GM13977 (cell line): ENCODE measurements at regions not wholly inside any gene's neighbourhood (a gene's known extent, or its start where the extent isn't known, plus 50 kb on each side); places are given as distances from the start of the nearest gene placed in this dataset.
A peak's percentile ranks its signal among the peaks of the same experiment; 100 is the strongest.

Source experiments
- DNase-seq: peaks from one replicate; pipeline ENCODE4 v3.0.0; 2012; ENCODE audit warnings: low spot score
- CTCF ChIP-seq: IDR thresholded peaks from 2 replicates; pipeline ENCODE4 v1.5.1; 2012; ENCODE audit warnings: mild to moderate bottlenecking, control low read depth; ENCODE audit not compliant: insufficient read depth; ENCODE audit errors: extremely low read depth, missing control alignments
- in situ Hi-C: fragments of 300-500 bp; cut with MboI; formaldehyde crosslinking; loops from one replicate; pipeline ENCODE4 v1.12.0; 2022; ENCODE audit warnings: low sequenced_read_pairs, low pct_unique_long_range_greater_than_20kb, mixed read lengths, inconsistent platforms; ENCODE audit not compliant: unreplicated experiment

- DNase-seq, result no peak
- TF ChIP-seq CTCF, result no peak
- in situ Hi-C loops, result no loop called here
Measured at GRCh38 chr9:89699646-89700045, 94.8 kb downstream of the GADD45G start.

DNA sequence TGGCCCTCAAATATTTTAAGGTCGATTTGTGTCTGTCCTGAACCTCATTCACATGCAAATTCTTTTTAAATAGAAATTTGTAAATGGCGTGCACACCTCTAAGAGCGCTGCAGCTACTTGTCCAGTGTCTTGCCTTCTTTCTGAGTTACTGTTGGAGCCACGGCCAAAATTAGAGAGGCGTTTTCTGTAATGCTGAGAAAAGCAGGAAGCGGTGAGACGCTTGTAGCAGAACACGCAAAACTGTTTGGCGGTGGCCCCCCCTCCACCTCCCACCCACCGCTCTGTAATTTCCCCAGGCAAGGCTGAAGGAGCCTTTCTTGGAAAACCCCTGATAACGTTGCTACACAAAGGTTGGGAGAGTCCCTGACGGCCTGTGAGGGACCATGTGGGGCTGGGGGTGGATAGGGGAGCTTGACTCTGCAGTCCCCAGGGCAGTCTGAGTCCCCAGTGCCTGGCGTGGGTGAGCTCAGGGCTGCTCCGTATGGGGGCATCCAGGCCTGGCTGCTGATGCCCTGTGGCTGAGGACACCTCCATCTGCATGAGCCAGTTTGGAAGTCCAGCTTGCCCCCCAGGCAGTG lies 96.5 kb downstream of the GADD45G start:
- in situ Hi-C loops, result no loop called here
- no peak for TF ChIP-seq CTCF
- peak; percentile 83 for DNase-seq

DNA sequence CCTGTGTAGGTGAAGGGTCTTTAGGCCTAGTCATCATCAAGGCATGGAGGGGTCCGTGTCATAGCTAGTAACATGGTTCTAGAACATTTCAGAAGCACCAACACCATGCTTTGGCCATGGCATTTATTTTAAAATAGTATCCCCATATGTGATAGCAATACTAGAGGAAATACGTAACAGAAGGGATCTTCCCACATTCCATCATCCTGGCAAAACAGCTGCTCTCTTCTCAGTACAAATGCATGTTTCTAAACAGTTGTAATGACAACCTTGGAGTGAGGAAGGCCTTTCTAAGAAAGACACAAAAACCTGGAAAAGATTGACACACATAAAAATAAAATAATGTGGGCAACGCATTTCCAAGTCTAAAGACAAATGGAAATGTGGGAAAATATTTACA lies 97.6 kb downstream of the GADD45G start:
- TF ChIP-seq CTCF, result no peak

GRCh38 chr9:89705651-89706050 lies 100.8 kb downstream of the GADD45G start:
- no peak for DNase-seq
- TF ChIP-seq CTCF, result no peak
- in situ Hi-C loops, result no loop called here

More for the DNA sequence above, 97.6 kb downstream of the GADD45G start:
- in situ Hi-C loops, result no loop called here
- no peak for DNase-seq

- in situ Hi-C loops, result no loop called here
- TF ChIP-seq CTCF, result no peak
- DNase-seq, result no peak
Measured at GRCh38 chr9:89706086-89706485, 101.3 kb downstream of the GADD45G start.

DNA sequence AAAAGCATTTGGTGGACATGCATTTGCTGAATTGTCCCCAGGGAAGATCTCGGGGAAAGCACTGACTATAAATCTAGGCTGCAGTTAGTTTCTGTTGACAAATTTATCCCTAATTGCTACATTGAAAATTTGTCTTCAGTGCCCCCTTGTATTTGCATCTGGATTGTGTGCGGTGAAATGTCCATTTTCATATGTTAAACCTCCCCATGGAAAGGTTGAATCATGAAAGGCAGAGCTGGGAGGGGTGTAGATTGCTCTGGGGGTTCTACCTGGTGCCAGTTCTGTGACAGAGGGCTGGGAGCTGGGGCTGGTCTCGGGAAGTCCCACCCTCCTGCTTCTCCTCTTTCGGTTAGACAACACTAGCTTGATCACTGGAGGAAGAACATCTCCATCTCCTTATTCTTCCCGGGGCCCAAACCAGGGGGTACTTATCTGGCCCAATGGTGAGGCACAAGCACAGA lies 101.9 kb downstream of the GADD45G start:
- no peak for DNase-seq
- no peak for TF ChIP-seq CTCF
- in situ Hi-C loops, result no loop called here
